NCI-H2029 treated with DMSO at 0.1 percent for 48 hours (cell line): ENCODE measurements at regions not wholly inside any gene's neighbourhood (a gene's known extent, or its start where the extent isn't known, plus 50 kb on each side); places are given as distances from the start of the nearest gene placed in this dataset.
"Not testable (repeated sequence)": the region's sequence is repeated elsewhere in the genome, so short reads cannot be mapped to it uniquely, and the experiment has no call there.

ENCODE experiments used
- DNase-seq: peaks from one replicate; lab custom pipeline; 2025; lab: John Stamatoyannopoulos, UW

GRCh38 chr6:156281266-156281665, 495.9 kb upstream of the ARID1B start:
- no peak for DNase-seq

GRCh38 chr6:156280065-156280464, 497.1 kb upstream of the ARID1B start:
- DNase-seq: peak; percentile 23

- peak; percentile 13 for DNase-seq
Observed at GRCh38 chr6:156279261-156279969, 497.8 kb upstream of the ARID1B start.

- no peak for DNase-seq
Observed at GRCh38 chr6:156273065-156273711, 504.0 kb upstream of the ARID1B start.

GRCh38 chr6:156269751-156270369, 507.3 kb upstream of the ARID1B start:
- DNase-seq: no peak

GRCh38 chr6:156268849-156269248, 508.3 kb upstream of the ARID1B start:
- no peak for DNase-seq

- peak; percentile 67 for DNase-seq
Observed at GRCh38 chr6:156262014-156262413, 515.2 kb upstream of the ARID1B start.

- DNase-seq: no peak
Observed at GRCh38 chr6:156260815-156261214, 516.4 kb upstream of the ARID1B start.

- no peak for DNase-seq
Observed at GRCh38 chr6:156258981-156259380, 518.2 kb upstream of the ARID1B start.

- DNase-seq: no peak
Observed at GRCh38 chr6:156256161-156256560, 521.0 kb upstream of the ARID1B start.

- no peak for DNase-seq
Observed at GRCh38 chr6:156254240-156254639, 522.9 kb upstream of the ARID1B start.

- DNase-seq: no peak
Observed at GRCh38 chr6:156250593-156250992, 526.6 kb upstream of the ARID1B start.

- DNase-seq: no peak
Observed at GRCh38 chr6:156242206-156242605, 535.0 kb upstream of the ARID1B start.

- no peak for DNase-seq
Observed at GRCh38 chr6:156231026-156231765, 546.0 kb upstream of the ARID1B start.

- DNase-seq: no peak
Observed at GRCh38 chr6:156219973-156220372, 557.2 kb upstream of the ARID1B start.

- no peak for DNase-seq
Observed at GRCh38 chr6:156205678-156206077, 571.5 kb upstream of the ARID1B start.

- peak; percentile 32 for DNase-seq
Observed at GRCh38 chr6:156199182-156199581, 578.0 kb upstream of the ARID1B start.

- no peak for DNase-seq
Observed at GRCh38 chr6:156197513-156197912, 579.7 kb upstream of the ARID1B start.

GRCh38 chr6:156194981-156195380, 582.2 kb upstream of the ARID1B start:
- DNase-seq: no peak

GRCh38 chr6:156193381-156193780, 583.8 kb upstream of the ARID1B start:
- no peak for DNase-seq

GRCh38 chr6:156191895-156192294, 585.3 kb upstream of the ARID1B start:
- DNase-seq: no peak

- DNase-seq: not testable (repeated sequence)
Observed at GRCh38 chr6:156191390-156191789, 585.8 kb upstream of the ARID1B start.

GRCh38 chr6:156190270-156190669, 586.9 kb upstream of the ARID1B start:
- peak; percentile 51 for DNase-seq
